D721Med (cell line): ENCODE measurements at regions not wholly inside any gene's neighbourhood (a gene's known extent, or its start where the extent isn't known, plus 50 kb on each side); places are given as distances from the start of the nearest gene placed in this dataset.
A peak's percentile ranks its signal among the peaks of the same experiment; 100 is the strongest.
"Not testable (repeated sequence)": the region's sequence is repeated elsewhere in the genome, so short reads cannot be mapped to it uniquely, and the experiment has no call there.

Experiments used
- DNase-seq: peaks from one replicate; pipeline ENCODE4 v3.0.0; 2011; ENCODE audit warnings: low spot score; ENCODE audit not compliant: insufficient read length
- FAIRE-seq: peaks from 2 replicates; lab custom pipeline; 2011; peaks lifted over from hg19 to GRCh38; lab: Jason Lieb, UNC
- CTCF ChIP-seq: IDR thresholded peaks from 2 replicates; pipeline ENCODE4 v1.5.1; 2012; ENCODE audit warnings: mild to moderate bottlenecking, control low read depth; ENCODE audit not compliant: insufficient read depth; ENCODE audit errors: missing control alignments

- no peak for FAIRE-seq
- no peak for DNase-seq
- no peak for TF ChIP-seq CTCF
Measured at GRCh38 chr7:68173513-68173912, 1176.9 kb downstream of the TYW1 start.

GRCh38 chr7:68176974-68177373 is 1180.3 kb downstream of the TYW1 start:
- peak; percentile 88 for TF ChIP-seq CTCF
- DNase-seq (peak; percentile 58), FAIRE-seq (peak; percentile 82)

GRCh38 chr7:68180761-68181160 is 1184.1 kb downstream of the TYW1 start:
- no peak for TF ChIP-seq CTCF
- no peak for DNase-seq
- FAIRE-seq = no peak

- TF ChIP-seq CTCF = no peak
- no peak for FAIRE-seq
- DNase-seq = no peak
Measured at GRCh38 chr7:68183176-68183575, 1186.5 kb downstream of the TYW1 start.

GRCh38 chr7:68185631-68186456 is 1189.2 kb downstream of the TYW1 start:
- FAIRE-seq = no peak
- peak; percentile 33 for DNase-seq
- peak; percentile 10 for TF ChIP-seq CTCF

GRCh38 chr7:68187532-68187931 is 1190.9 kb downstream of the TYW1 start:
- FAIRE-seq = no peak
- TF ChIP-seq CTCF = no peak
- no peak for DNase-seq

- no peak for FAIRE-seq
- no peak for DNase-seq
- no peak for TF ChIP-seq CTCF
Measured at GRCh38 chr7:68192941-68193340, 1196.3 kb downstream of the TYW1 start.

GRCh38 chr7:68195642-68196041 is 1199.0 kb downstream of the TYW1 start:
- not testable (repeated sequence) for FAIRE-seq, DNase-seq
